NB4 (cell line): ENCODE measurements at regions not wholly inside any gene's neighbourhood (a gene's known extent, or its start where the extent isn't known, plus 50 kb on each side); places are given as distances from the start of the nearest gene placed in this dataset.
"Not testable (repeated sequence)": the region's sequence is repeated elsewhere in the genome, so short reads cannot be mapped to it uniquely, and the experiment has no call there.

Experiments used
- DNase-seq: peaks from one replicate; pipeline ENCODE4 v3.0.0; 2010; ENCODE audit warnings: low read depth
- H3K4me3 ChIP-seq: one replicate; pipeline ENCODE4 v1.5.1; 2011; ENCODE audit warnings: mild to moderate bottlenecking, low read depth, low read length, moderate library complexity
- MYC ChIP-seq: IDR thresholded peaks from 2 replicates; pipeline ENCODE4 v1.6.1; 2011; ENCODE audit warnings: low read depth, low read length
- POLR2A ChIP-seq: IDR thresholded peaks from 2 replicates; pipeline ENCODE4 v1.6.1; 2011; ENCODE audit warnings: mild to moderate bottlenecking; ENCODE audit not compliant: insufficient read length; ENCODE audit errors: extremely low read depth
- TF ChIP-seq, protein P1 (sequence below): IDR thresholded peaks from 2 replicates; pipeline ENCODE4 v1.6.1; 2011; ENCODE audit warnings: low read depth, low read length
- TF ChIP-seq, protein P2 (sequence below): IDR thresholded peaks from one replicate; pipeline ENCODE4 v1.5.1; 2012; ENCODE audit warnings: low read depth, low read length

DNA sequence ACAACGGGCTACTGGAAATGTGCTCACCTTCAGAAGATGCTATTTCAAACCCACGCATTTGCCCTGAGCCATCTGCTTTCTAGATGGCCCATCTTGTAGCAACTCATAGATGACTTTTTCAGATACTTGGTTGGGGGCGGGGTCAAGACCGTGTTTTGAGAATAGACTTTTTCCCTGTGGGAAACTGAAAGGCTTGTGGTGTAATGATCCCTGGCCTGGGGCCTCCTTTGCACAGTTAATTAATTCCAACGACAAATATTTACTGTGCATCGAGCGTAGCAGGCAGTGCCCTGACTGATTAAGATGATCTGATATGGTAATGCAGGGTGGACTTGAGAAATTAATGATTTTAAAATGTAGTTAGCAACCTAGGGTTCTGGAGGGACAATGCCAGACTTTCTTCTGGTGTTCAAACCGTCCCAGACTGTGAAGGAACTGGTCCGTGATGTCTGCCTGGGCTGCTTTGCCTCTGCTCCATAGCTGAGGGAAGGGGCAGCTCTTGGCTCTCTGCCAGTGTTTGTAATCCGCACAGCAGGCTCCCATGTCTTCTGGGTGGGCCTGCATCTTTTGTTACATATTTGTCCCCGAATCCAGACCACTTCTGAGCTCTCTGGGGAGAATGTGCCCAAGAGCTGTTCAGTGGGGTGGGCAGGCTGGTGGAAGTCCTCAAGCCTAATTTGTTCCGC lies 84.8 kb downstream of the ADAMTS15 start:
- no peak overlapping the region for H3K4me3 ChIP-seq
- DNase-seq: no peak
- TF ChIP-seq, protein P1, sequence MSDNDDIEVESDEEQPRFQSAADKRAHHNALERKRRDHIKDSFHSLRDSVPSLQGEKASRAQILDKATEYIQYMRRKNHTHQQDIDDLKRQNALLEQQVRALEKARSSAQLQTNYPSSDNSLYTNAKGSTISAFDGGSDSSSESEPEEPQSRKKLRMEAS: no peak
- TF ChIP-seq POLR2A (no peak), MYC (no peak)
- TF ChIP-seq, protein P2, sequence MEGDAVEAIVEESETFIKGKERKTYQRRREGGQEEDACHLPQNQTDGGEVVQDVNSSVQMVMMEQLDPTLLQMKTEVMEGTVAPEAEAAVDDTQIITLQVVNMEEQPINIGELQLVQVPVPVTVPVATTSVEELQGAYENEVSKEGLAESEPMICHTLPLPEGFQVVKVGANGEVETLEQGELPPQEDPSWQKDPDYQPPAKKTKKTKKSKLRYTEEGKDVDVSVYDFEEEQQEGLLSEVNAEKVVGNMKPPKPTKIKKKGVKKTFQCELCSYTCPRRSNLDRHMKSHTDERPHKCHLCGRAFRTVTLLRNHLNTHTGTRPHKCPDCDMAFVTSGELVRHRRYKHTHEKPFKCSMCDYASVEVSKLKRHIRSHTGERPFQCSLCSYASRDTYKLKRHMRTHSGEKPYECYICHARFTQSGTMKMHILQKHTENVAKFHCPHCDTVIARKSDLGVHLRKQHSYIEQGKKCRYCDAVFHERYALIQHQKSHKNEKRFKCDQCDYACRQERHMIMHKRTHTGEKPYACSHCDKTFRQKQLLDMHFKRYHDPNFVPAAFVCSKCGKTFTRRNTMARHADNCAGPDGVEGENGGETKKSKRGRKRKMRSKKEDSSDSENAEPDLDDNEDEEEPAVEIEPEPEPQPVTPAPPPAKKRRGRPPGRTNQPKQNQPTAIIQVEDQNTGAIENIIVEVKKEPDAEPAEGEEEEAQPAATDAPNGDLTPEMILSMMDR: no peak

DNA sequence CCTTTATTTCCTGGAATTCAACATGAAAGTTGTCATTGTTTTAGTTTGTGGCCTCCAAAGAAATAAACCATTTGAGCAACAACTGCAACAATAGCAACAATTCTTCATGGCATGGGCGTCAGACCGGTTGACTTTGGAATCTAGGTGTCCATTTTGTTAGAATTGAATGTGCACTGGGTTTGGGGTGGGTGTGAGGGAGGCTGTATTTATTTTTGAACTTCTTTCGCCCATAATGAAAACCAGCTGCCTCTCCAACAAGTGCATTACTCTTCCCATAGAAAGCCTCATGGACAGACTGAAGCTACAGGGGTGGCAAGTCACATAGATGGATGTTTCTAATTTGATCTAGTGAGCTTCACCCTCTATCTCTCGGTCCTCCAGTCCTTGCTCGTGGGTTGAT lies 85.4 kb downstream of the ADAMTS15 start:
- no peak for DNase-seq
- TF ChIP-seq POLR2A (no peak), MYC (no peak)
- TF ChIP-seq, protein P1: no peak
- TF ChIP-seq, protein P2: no peak
- no peak overlapping the region for H3K4me3 ChIP-seq

DNA sequence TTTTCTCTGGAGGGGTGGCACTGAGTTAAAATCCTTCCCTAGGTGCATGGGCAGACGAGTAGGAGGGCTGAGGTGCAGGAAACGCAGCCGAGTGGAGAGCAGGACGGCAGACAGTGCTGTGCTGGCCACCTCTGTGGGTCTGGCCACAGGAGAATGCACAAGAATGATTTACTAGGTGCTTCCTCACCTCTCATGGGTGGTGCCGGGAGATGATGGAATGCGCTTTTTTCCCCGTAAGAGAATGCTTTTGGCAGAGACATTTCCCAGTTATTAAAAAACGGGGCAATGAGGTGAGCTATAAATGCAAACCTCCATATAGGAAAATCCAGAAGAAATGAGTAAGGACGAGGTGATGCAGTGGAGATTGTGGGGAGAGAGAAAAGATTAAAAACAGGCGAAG lies 86.1 kb downstream of the ADAMTS15 start:
- no peak for DNase-seq
- H3K4me3 ChIP-seq: no peak overlapping the region
- TF ChIP-seq, protein P1: no peak
- TF ChIP-seq, protein P2: no peak
- no peak for TF ChIP-seq MYC
- TF ChIP-seq POLR2A: no peak

DNA sequence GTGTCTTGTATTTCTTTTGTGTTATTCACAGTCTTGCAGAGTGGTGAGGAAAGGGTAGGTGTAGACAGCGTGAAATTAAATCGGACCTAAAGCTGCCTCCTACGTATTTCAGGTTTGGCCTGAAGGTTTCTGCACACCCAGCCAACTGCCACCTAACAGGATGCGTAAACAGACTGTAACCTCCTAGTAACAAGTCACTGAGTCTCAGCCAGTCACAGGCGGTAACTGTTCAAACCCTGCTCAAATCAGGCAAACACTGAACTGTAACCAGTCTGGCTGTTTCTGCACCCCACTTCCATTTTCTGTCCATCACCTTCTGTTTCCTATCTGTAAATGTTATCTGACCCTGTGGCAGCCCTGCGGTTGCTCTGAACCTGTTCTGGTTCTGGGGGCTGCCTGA lies 87.1 kb downstream of the ADAMTS15 start:
- TF ChIP-seq POLR2A (no peak), MYC (no peak)
- TF ChIP-seq, protein P1: no peak
- TF ChIP-seq, protein P2: no peak
- DNase-seq: no peak
- no peak overlapping the region for H3K4me3 ChIP-seq

DNA sequence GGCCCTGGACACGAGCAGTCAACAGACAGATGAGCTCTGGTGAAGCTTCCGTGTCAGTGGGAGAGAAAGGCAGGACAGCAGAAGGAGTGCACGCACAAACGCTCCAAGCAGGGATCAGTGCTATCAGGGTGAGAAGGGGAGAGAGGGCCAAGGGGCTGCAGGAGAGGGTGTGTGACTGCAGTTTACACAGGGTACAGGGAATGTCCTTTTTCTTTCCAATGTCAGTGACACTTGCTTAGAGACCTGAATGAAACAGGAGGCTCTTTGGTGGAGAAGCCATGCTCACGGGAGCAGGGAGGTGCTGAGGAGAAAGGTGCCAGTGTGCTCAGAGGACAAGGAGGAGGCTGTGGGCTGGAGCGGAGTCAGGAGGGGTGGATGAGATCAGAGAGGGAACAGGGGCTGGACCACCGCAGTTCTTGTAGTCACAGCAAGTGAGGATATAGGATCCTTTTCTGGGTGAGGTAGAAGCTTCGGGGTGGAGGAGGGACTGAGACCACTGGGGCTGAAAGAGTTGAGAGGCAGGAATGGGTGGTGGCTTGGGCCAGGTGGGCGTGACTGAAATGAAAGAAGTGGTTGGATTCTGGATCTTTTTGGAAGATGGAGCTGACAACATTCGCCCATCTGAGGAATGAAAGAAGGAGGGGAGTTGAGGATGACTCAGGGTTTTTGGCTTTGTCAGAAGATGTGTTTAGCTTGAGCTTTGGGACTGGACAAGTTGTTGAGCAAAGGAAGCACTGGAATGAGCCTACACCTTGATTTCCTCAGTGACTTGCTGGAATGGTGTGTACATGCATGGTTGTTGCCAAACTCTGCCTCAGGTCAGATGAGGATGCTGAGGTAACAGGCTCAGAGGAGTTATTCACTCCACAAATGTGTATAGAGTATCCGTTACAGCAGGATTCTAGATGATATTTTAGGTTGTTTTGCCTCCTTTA lies 87.9 kb downstream of the ADAMTS15 start:
- H3K4me3 ChIP-seq: no peak overlapping the region
- DNase-seq: no peak
- TF ChIP-seq, protein P1: no peak
- no peak for TF ChIP-seq POLR2A
- TF ChIP-seq, protein P2: no peak
- TF ChIP-seq MYC: no peak

DNA sequence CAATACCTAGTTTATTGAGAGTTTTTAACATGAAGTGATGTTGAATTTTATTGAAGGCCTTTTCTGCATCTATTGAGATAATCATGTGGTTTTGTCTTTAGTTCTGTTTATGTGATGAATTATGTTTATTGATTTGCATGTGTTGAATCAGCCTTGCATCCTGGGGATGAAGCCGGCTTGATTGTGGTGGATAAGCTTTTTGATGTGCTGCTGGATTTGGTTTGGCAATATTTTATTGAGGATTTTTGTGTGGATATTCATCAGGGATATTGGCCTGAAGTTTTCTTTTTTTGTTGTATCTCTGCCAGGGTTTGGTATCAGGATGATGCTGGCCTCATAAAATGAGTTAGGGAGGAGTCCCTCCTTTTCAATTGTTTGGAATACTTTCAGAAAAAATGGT lies 91.2 kb downstream of the ADAMTS15 start:
- DNase-seq, H3K4me3 ChIP-seq: not testable (repeated sequence)
